Thyroid gland (tissue), 4 donors: ENCODE measurements at regions not wholly inside any gene's neighbourhood (a gene's known extent, or its start where the extent isn't known, plus 50 kb on each side); places are given as distances from the start of the nearest gene placed in this dataset.

Experiments used
- CTCF ChIP-seq, 6 experiments: fragments of 200-600 bp in 3 of 6; fragments of 450-650 bp in 3 of 6; sonication (generic) in 3 of 6; IDR thresholded peaks; one replicate each; pipeline ENCODE4 v1.5.1; 2016 to 2019; ENCODE audit warnings: antibody characterized with exemption in 6 of 6, mild to moderate bottlenecking in 2 of 6, inconsistent platforms in 1 of 6, moderate library complexity in 1 of 6
- POLR2A ChIP-seq, 2 donors: fragments of 450-650 bp; IDR thresholded peaks; one replicate each; pipeline ENCODE4 v1.6.1; 2017; ENCODE audit warnings: antibody characterized with exemption in 2 of 2, mild to moderate bottlenecking in 2 of 2, moderate library complexity in 1 of 2

- TF ChIP-seq CTCF (IDR thresholded peaks at IDR 0.05) (no peak), POLR2A (IDR thresholded peaks at IDR 0.05) (no peak)
Observed at GRCh38 chr6:25066593-25066992, 130.8 kb upstream of the RIPOR2 start.
